Smooth muscle cell (in vitro differentiated cells): ENCODE measurements at regions not wholly inside any gene's neighbourhood (a gene's known extent, or its start where the extent isn't known, plus 50 kb on each side); places are given as distances from the start of the nearest gene placed in this dataset.

Experiments used
- DNase-seq: peaks from one replicate; lab custom pipeline; 2025; ENCODE audit not compliant: unreplicated experiment; lab: John Stamatoyannopoulos, UW
- H2AFZ ChIP-seq: fragments of 200-600 bp; sonication (generic); 2 replicates; pipeline ENCODE4 v1.6.0; 2016; ENCODE audit warnings: antibody characterized with exemption, low read depth, mild to moderate bottlenecking
- H3F3A ChIP-seq: fragments of 200-600 bp; sonication (generic); 2 replicates; pipeline ENCODE4 v1.6.0; 2017; ENCODE audit warnings: antibody characterized with exemption, low read depth
- H3K27ac ChIP-seq: fragments of 200-600 bp; sonication (generic); 2 replicates; pipeline ENCODE4 v1.5.1; 2016; ENCODE audit warnings: low read depth, mild to moderate bottlenecking
- H3K27me3 ChIP-seq: fragments of 200-600 bp; sonication (generic); 2 replicates; pipeline ENCODE4 v1.6.1; 2016; ENCODE audit warnings: low read depth, mild to moderate bottlenecking
- H3K36me3 ChIP-seq: fragments of 200-600 bp; sonication (generic); 2 replicates; pipeline ENCODE4 v1.5.1; 2016; ENCODE audit warnings: low read depth
- H3K4me1 ChIP-seq: fragments of 200-600 bp; sonication (generic); 2 replicates; pipeline ENCODE4 v1.5.1; 2016; ENCODE audit warnings: low read depth
- H3K4me2 ChIP-seq: fragments of 200-600 bp; sonication (generic); 2 replicates; pipeline ENCODE4 v1.6.0; 2016; ENCODE audit warnings: mild to moderate bottlenecking
- H3K4me3 ChIP-seq: fragments of 200-600 bp; sonication (generic); 2 replicates; pipeline ENCODE4 v1.5.1; 2016; ENCODE audit warnings: mild to moderate bottlenecking
- H3K79me2 ChIP-seq: fragments of 200-600 bp; sonication (generic); 2 replicates; pipeline ENCODE4 v1.6.0; 2016; ENCODE audit warnings: low read depth, mild to moderate bottlenecking
- H3K9ac ChIP-seq: fragments of 200-600 bp; sonication (generic); 2 replicates; pipeline ENCODE4 v1.6.0; 2016; ENCODE audit warnings: low read depth
- H3K9me3 ChIP-seq: fragments of 200-600 bp; sonication (generic); replicated peaks from 2 replicates; pipeline ENCODE4 v1.5.1; 2016; ENCODE audit warnings: low read depth
- H4K20me1 ChIP-seq: fragments of 200-600 bp; sonication (generic); 2 replicates; pipeline ENCODE4 v1.6.0; 2016; ENCODE audit warnings: low read depth
- CTCF ChIP-seq: fragments of 200-600 bp; sonication (generic); IDR thresholded peaks from 2 replicates; pipeline ENCODE4 v1.5.1; 2017; ENCODE audit warnings: borderline replicate concordance, mild to moderate bottlenecking, antibody characterized with exemption; ENCODE audit not compliant: insufficient read depth, poor library complexity, severe bottlenecking
- WGBS: methylation state at CpG from one replicate; pipeline ENCODE4 v1.1.7; 2016; ENCODE audit warnings: low lambda C conversion rate; 5-methylcytosine and 5-hydroxymethylcytosine counted together

- Histone ChIP-seq H3K27ac (no peak overlapping the region), H3K79me2 (no peaks in the 10 kb centered on the region), H3K4me2 (no peak overlapping the region), H3F3A (no peaks in the 10 kb centered on the region), H3K4me3 (no peak overlapping the region), H3K9ac (no peak overlapping the region), H2AFZ (no peak overlapping the region), H4K20me1 (no peaks in the 10 kb centered on the region), H3K36me3 (no peaks in the 10 kb centered on the region), H3K9me3 (no peaks in the 10 kb centered on the region), H3K4me1 (no peaks in the 10 kb centered on the region), H3K27me3 (no peaks in the 10 kb centered on the region)
- TF ChIP-seq CTCF, result no peak
- WGBS, result 100% methylated on average over 3 of the region's 3 CpGs
- no peak for DNase-seq
Measured at GRCh38 chr3:112765531-112765930, 81.1 kb downstream of the CD200R1L start.

GRCh38 chr3:112763258-112763657, 83.4 kb downstream of the CD200R1L start:
- no peak overlapping the region for H3K27ac ChIP-seq
- H2AFZ ChIP-seq, result no peak overlapping the region
- no peaks in the 10 kb centered on the region for H3K27me3 ChIP-seq
- no peaks in the 10 kb centered on the region for H3K36me3 ChIP-seq
- no peaks in the 10 kb centered on the region for H3K9me3 ChIP-seq
- H3K9ac ChIP-seq, result no peak overlapping the region
- no peaks in the 10 kb centered on the region for H3F3A ChIP-seq
- DNase-seq, result no peak
- no peak for TF ChIP-seq CTCF
- 91% methylated on average over 3 of the region's 3 CpGs for WGBS
- H3K4me1 ChIP-seq, result no peaks in the 10 kb centered on the region
- H3K4me3 ChIP-seq, result no peak overlapping the region
- H3K79me2 ChIP-seq, result no peaks in the 10 kb centered on the region
- H3K4me2 ChIP-seq, result no peak overlapping the region
- H4K20me1 ChIP-seq, result no peaks in the 10 kb centered on the region

- Histone ChIP-seq H2AFZ (peak overlapping the region; percentile 56), H3K9ac (no peak overlapping the region)
- DNase-seq, result no peak
Measured at GRCh38 chr3:112761062-112761638, 85.5 kb downstream of the CD200R1L start.

More at GRCh38 chr3:112761062-112761638, 85.5 kb downstream of the CD200R1L start:
- Histone ChIP-seq H3K4me3 (no peak overlapping the region), H3K9me3 (no peaks in the 10 kb centered on the region), H3K79me2 (no peaks in the 10 kb centered on the region), H3K4me1 (no peaks in the 10 kb centered on the region), H3K36me3 (no peaks in the 10 kb centered on the region), H4K20me1 (no peaks in the 10 kb centered on the region), H3K27me3 (no peaks in the 10 kb centered on the region), H3K27ac (no peak overlapping the region), H3K4me2 (peak overlapping the region; percentile 43), H3F3A (no peaks in the 10 kb centered on the region)
- no peak for TF ChIP-seq CTCF
